Right atrium auricular region (tissue), 2 donors: ENCODE measurements at regions not wholly inside any gene's neighbourhood (a gene's known extent, or its start where the extent isn't known, plus 50 kb on each side); places are given as distances from the start of the nearest gene placed in this dataset.

Experiments
- DNase-seq: peaks from one replicate; pipeline ENCODE4 v3.0.0-alpha.2; 2019; ENCODE audit warnings: low spot score
- H3K27ac ChIP-seq, 2 donors: fragments of 200-600 bp; sonication (generic); 1 replicate in 1 of 2; 2 replicates in 1 of 2; pipeline ENCODE4 v1.5.1; 2016 to 2019
- H3K27me3 ChIP-seq, 2 donors: fragments of 200-600 bp; sonication (generic); one replicate each; pipeline versions ENCODE4 v1.5.1 to v1.6.0; 2017 to 2019
- H3K36me3 ChIP-seq: fragments of 200-600 bp; sonication (generic); one replicate; pipeline ENCODE4 v1.5.1; 2016
- H3K4me1 ChIP-seq, 2 donors: fragments of 200-600 bp; sonication (generic); one replicate each; pipeline versions ENCODE4 v1.5.1 to v1.6.0; 2017 to 2019
- H3K4me3 ChIP-seq, 2 donors: fragments of 200-600 bp; sonication (generic); 1 replicate in 1 of 2; 2 replicates in 1 of 2; pipeline ENCODE4 v1.5.1; 2017 to 2019; ENCODE audit warnings: mild to moderate bottlenecking in 1 of 2, moderate library complexity in 1 of 2
- H3K9me3 ChIP-seq, 2 donors: fragments of 200-600 bp; sonication (generic); one replicate each; pipeline ENCODE4 v1.5.1; 2019
- TF ChIP-seq, protein P1 (sequence below), 2 donors: fragments of 200-600 bp; sonication (generic); IDR thresholded peaks; one replicate each; pipeline ENCODE4 v1.5.1; 2019; ENCODE audit warnings: antibody characterized with exemption in 2 of 2

DNA sequence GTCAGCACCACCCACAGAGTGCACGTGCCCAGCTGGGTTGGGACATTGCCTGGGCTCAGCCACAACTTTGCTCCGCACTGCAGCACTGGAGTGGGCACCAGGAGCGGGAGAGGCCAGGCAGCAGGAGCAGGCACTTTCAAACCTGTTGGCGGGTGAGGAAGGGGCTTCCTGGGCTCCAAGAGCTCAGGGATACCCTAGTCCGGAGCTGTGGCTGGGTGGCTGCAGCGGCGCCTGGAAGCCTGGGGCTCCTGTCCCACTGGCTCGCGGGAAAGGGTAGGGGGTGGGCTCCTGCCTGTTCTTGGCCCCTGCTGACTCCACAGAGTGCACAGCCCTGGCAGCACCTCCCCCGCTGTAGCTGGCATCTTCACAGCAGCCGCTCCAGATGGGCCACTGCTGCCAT is 417.6 kb upstream of the RGMA start:
- H3K4me1 ChIP-seq = no peaks in the 10 kb centered on the region
- no peaks in the 10 kb centered on the region for H3K27me3 ChIP-seq
- H3K9me3 ChIP-seq = no peaks in the 10 kb centered on the region
- no peak overlapping the region for H3K4me3 ChIP-seq
- DNase-seq = no peak
- H3K27ac ChIP-seq = no peak overlapping the region
- TF ChIP-seq, protein P1, sequence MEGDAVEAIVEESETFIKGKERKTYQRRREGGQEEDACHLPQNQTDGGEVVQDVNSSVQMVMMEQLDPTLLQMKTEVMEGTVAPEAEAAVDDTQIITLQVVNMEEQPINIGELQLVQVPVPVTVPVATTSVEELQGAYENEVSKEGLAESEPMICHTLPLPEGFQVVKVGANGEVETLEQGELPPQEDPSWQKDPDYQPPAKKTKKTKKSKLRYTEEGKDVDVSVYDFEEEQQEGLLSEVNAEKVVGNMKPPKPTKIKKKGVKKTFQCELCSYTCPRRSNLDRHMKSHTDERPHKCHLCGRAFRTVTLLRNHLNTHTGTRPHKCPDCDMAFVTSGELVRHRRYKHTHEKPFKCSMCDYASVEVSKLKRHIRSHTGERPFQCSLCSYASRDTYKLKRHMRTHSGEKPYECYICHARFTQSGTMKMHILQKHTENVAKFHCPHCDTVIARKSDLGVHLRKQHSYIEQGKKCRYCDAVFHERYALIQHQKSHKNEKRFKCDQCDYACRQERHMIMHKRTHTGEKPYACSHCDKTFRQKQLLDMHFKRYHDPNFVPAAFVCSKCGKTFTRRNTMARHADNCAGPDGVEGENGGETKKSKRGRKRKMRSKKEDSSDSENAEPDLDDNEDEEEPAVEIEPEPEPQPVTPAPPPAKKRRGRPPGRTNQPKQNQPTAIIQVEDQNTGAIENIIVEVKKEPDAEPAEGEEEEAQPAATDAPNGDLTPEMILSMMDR (IDR thresholded peaks at IDR 0.05) = no peak
- no peaks in the 10 kb centered on the region for H3K36me3 ChIP-seq

DNA sequence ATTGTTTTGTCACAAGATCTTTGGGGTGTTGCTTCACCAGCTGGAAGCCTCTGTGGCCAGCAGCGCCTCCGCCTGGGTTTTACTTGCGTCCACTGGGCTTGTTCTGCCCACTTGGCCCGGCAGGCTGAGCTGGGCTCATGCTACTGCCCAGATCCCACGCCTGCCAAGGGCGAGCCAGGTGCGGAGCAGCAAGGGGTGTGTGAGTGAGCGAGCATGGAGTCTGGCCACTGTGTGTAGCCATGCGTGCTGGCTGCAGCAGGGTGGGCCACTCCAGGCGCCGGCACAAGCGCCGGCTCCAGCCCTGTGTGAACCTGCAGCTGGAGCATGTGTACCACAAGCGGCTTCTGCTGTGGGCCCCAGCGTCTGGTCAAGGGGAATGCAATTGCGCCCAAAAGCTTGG is 416.5 kb upstream of the RGMA start:
- H3K36me3 ChIP-seq = no peaks in the 10 kb centered on the region
- TF ChIP-seq, protein P1 (IDR thresholded peaks at IDR 0.05) = no peak
- H3K4me1 ChIP-seq = no peaks in the 10 kb centered on the region
- no peaks in the 10 kb centered on the region for H3K27me3 ChIP-seq
- DNase-seq = no peak
- H3K4me3 ChIP-seq = no peak overlapping the region
- H3K9me3 ChIP-seq = no peaks in the 10 kb centered on the region
- H3K27ac ChIP-seq = no peak overlapping the region

DNA sequence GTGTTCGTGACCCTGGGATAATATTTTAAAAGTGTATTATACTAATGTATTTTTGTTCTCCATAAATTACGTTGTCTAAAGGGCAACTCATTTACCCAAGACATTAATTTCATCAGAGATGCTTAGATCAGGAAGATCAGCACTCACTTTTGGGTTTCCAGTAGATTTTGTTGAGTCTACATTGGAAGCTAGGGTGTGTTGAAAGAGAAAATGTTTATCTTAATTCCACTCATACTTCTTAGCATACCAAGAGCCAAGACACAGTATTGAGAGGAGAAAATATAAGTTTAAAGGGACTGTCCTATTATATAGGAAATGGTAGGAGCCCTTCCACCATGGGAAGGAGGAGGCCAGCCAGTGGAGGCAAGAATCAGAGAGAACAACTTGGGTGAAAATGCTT is 412.9 kb upstream of the RGMA start:
- no peak overlapping the region for H3K27ac ChIP-seq
- no peaks in the 10 kb centered on the region for H3K36me3 ChIP-seq
- TF ChIP-seq, protein P1 (IDR thresholded peaks at IDR 0.05) = no peak
- H3K27me3 ChIP-seq = no peaks in the 10 kb centered on the region
- H3K4me3 ChIP-seq = no peak overlapping the region
- no peak for DNase-seq
- H3K4me1 ChIP-seq = no peaks in the 10 kb centered on the region
- H3K9me3 ChIP-seq = no peaks in the 10 kb centered on the region

DNA sequence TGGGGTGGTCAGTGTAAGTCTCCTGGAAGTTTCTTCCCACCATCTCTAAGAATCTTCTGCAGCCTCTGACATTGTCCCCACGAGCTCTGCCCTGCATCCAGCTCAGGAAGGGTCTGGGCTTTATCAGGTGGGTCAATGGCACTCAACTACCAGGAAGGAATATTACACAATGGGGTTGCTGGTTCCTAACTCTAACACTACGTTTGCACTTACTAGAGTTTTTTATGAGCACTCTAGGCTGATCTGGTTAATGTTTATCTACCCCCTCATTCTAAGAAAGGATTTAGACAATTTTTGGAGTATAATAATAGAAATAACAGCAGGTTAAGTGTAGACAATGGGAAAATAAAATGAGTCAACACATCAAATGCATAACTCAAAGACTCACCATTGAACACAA is 411.1 kb upstream of the RGMA start:
- no peaks in the 10 kb centered on the region for H3K27me3 ChIP-seq
- no peaks in the 10 kb centered on the region for H3K36me3 ChIP-seq
- no peaks in the 10 kb centered on the region for H3K9me3 ChIP-seq
- peaks cover 0 to 9% of the 10 kb centered on the region in 2 donors for H3K4me1 ChIP-seq
- H3K4me3 ChIP-seq = no peak overlapping the region
- no peak for DNase-seq
- H3K27ac ChIP-seq = no peak overlapping the region
- TF ChIP-seq, protein P1 (IDR thresholded peaks at IDR 0.05) = no peak

DNA sequence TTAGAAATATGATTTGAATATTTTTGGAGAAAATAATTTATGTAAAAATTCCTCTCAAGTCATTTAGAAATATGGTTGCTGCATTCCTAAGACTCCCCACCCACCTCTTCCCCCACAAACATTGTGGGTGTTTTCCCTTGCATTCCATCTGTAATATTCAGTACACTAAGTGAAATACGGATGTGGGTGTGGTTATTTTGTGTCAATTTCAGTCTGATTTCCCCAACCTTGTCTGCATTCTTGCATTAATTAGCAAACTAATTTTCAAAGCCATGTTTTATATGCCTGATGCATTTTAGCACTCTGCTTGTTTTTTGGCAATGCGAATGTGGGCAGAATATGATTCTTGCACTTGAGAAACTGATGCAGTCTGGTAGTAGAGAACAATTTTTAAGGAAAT is 408.3 kb upstream of the RGMA start:
- TF ChIP-seq, protein P1 (IDR thresholded peaks at IDR 0.05) = no peak
- Histone ChIP-seq H3K27me3 (no peaks in the 10 kb centered on the region), H3K4me1 (peaks cover 0 to 9% of the 10 kb centered on the region in 2 donors), H3K9me3 (no peaks in the 10 kb centered on the region), H3K4me3 (no peak overlapping the region), H3K36me3 (no peaks in the 10 kb centered on the region), H3K27ac (no peak overlapping the region)
- DNase-seq = no peak

DNA sequence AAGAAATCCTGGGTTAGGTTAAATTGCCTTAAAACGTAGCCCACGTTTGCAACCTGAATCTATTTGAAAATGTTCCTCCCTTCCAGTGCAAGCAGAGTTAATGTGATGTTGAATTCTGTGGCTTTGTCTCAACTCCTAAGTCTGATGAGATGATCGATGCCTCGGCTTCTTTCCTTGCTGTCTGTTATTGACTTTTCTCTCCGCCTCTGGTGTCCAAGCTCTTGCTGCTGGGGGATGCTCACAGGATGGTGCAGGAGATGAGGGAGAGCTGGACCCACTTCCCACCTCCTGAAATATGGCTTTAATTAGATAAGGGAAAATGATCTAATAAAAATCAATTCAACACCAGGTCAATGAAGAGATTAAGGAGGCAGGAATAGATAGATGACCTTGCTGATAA is 407.9 kb upstream of the RGMA start:
- Histone ChIP-seq H3K27me3 (no peaks in the 10 kb centered on the region), H3K4me3 (no peak overlapping the region), H3K9me3 (no peaks in the 10 kb centered on the region), H3K4me1 (peaks cover 0 to 9% of the 10 kb centered on the region in 2 donors), H3K36me3 (no peaks in the 10 kb centered on the region), H3K27ac (no peak overlapping the region)
- DNase-seq = no peak
- TF ChIP-seq, protein P1 (IDR thresholded peaks at IDR 0.05) = no peak
